CD8-positive, alpha-beta memory T cell (primary cell): ENCODE measurements at regions not wholly inside any gene's neighbourhood (a gene's known extent, or its start where the extent isn't known, plus 50 kb on each side); places are given as distances from the start of the nearest gene placed in this dataset.
A peak's percentile ranks its signal among the peaks of the same experiment; 100 is the strongest.
"Not testable (repeated sequence)": the region's sequence is repeated elsewhere in the genome, so short reads cannot be mapped to it uniquely, and the experiment has no call there.

Experiments used
- CTCF ChIA-PET: fragments of 350-600 bp; sonication (Branson Sonifier 250); formaldehyde crosslinking; loops from one replicate; lab custom pipeline; 2021; ENCODE audit warnings: antibody characterized with exemption; lab: Charles Lee
- POLR2A ChIA-PET: fragments of 350-600 bp; sonication (Branson Sonifier 250); formaldehyde crosslinking; loops from one replicate; lab custom pipeline; 2021; ENCODE audit warnings: antibody characterized with exemption; lab: Charles Lee
- DNase-seq, 5 donors: peaks; one replicate each; pipeline versions ENCODE4 v3.0.0 to v3.0.0-alpha.2; 2020 to 2022; ENCODE audit warnings: mixed read lengths in 1 of 5
- H3K27ac ChIP-seq: one replicate; pipeline ENCODE4 v1.7.0; 2013; ENCODE audit warnings: low read depth, mild to moderate bottlenecking, low read length, moderate library complexity
- H3K27me3 ChIP-seq: 2 replicates; pipeline ENCODE4 v1.7.0; 2013; ENCODE audit warnings: low read length, mild to moderate bottlenecking; ENCODE audit not compliant: insufficient read depth, poor library complexity, severe bottlenecking
- H3K36me3 ChIP-seq: 2 replicates; pipeline ENCODE4 v1.7.0; 2013; ENCODE audit warnings: mild to moderate bottlenecking, low read length, moderate library complexity; ENCODE audit not compliant: insufficient read depth
- H3K4me1 ChIP-seq: 2 replicates; pipeline ENCODE4 v1.7.0; 2013; ENCODE audit warnings: mild to moderate bottlenecking, low read length, moderate library complexity; ENCODE audit not compliant: insufficient read depth
- H3K4me3 ChIP-seq: 2 replicates; pipeline ENCODE4 v1.7.0; 2013; ENCODE audit warnings: mild to moderate bottlenecking, low read length
- H3K9me3 ChIP-seq: 2 replicates; pipeline ENCODE4 v1.7.0; 2013; ENCODE audit warnings: mild to moderate bottlenecking, low read length
- H3K27ac Mint-ChIP-seq, 8 donors: one replicate each; pipeline ENCODE4 v1.8.0; 2020 to 2021; ENCODE audit warnings: mixed read lengths in 8 of 8, mild to moderate bottlenecking in 6 of 8, inconsistent platforms in 3 of 8, moderate library complexity in 3 of 8
- H3K27me3 Mint-ChIP-seq, 2 donors: one replicate each; pipeline ENCODE4 v1.8.0; 2020 to 2021; ENCODE audit warnings: mixed read lengths in 2 of 2, mild to moderate bottlenecking in 1 of 2, moderate library complexity in 1 of 2
- H3K36me3 Mint-ChIP-seq, 3 donors: one replicate each; pipeline ENCODE4 v1.8.0; 2020 to 2021; ENCODE audit warnings: mixed read lengths in 3 of 3, inconsistent platforms in 1 of 3, mild to moderate bottlenecking in 1 of 3
- H3K4me1 Mint-ChIP-seq, 3 donors: one replicate each; pipeline ENCODE4 v1.8.0; 2020 to 2021; ENCODE audit warnings: mixed read lengths in 3 of 3, inconsistent platforms in 1 of 3, mild to moderate bottlenecking in 1 of 3
- H3K4me3 Mint-ChIP-seq, 7 donors: one replicate each; pipeline ENCODE4 v1.8.0; 2020 to 2021; ENCODE audit warnings: mixed read lengths in 7 of 7, mild to moderate bottlenecking in 6 of 7, moderate library complexity in 4 of 7, inconsistent platforms in 2 of 7
- H3K9me3 Mint-ChIP-seq, 5 donors: one replicate each; pipeline ENCODE4 v1.8.0; 2020 to 2022; ENCODE audit warnings: mixed read lengths in 5 of 5, mild to moderate bottlenecking in 3 of 5, moderate library complexity in 2 of 5, inconsistent platforms in 1 of 5

- H3K4me1 Mint-ChIP-seq, H3K4me3 ChIP-seq, H3K36me3 ChIP-seq, H3K27ac Mint-ChIP-seq, H3K4me3 Mint-ChIP-seq, H3K9me3 ChIP-seq, H3K36me3 Mint-ChIP-seq, CTCF ChIA-PET, H3K27ac ChIP-seq, POLR2A ChIA-PET, H3K4me1 ChIP-seq, DNase-seq, H3K27me3 Mint-ChIP-seq, H3K27me3 ChIP-seq: not testable (repeated sequence)
- H3K9me3 Mint-ChIP-seq, result peaks cover 2 to 13% (median 3%) of the 10 kb centered on the region in 5 donors
Observed at GRCh38 chr13:82952336-82952735, 929.9 kb downstream of the SLITRK1 start.

GRCh38 chr13:82947683-82948082 lies 934.6 kb downstream of the SLITRK1 start:
- no peak overlapping the region for H3K4me3 ChIP-seq
- Mint-ChIP-seq H3K27ac (no peak overlapping the region), H3K27me3 (no peaks in the 10 kb centered on the region), H3K4me3 (no peak overlapping the region), H3K4me1 (no peaks in the 10 kb centered on the region), H3K9me3 (peaks cover 0 to 28% (median 3%) of the 10 kb centered on the region in 5 donors), H3K36me3 (no peaks in the 10 kb centered on the region)
- H3K27me3 ChIP-seq, result no peaks in the 10 kb centered on the region
- no peak for DNase-seq
- no peaks in the 10 kb centered on the region for H3K9me3 ChIP-seq
- POLR2A ChIA-PET, result no interaction called here
- H3K36me3 ChIP-seq, result no peaks in the 10 kb centered on the region
- H3K27ac ChIP-seq, result no peak overlapping the region
- CTCF ChIA-PET, result no interaction called here
- no peaks in the 10 kb centered on the region for H3K4me1 ChIP-seq

GRCh38 chr13:82947191-82947621 lies 935.1 kb downstream of the SLITRK1 start:
- Mint-ChIP-seq H3K27me3 (no peaks in the 10 kb centered on the region), H3K9me3 (peaks cover 0 to 28% (median 4%) of the 10 kb centered on the region in 5 donors), H3K27ac (no peak overlapping the region), H3K4me3 (no peak overlapping the region), H3K4me1 (no peaks in the 10 kb centered on the region), H3K36me3 (no peaks in the 10 kb centered on the region)
- ChIA-PET POLR2A (no interaction called here), CTCF (no interaction called here)
- Histone ChIP-seq H3K4me3 (no peak overlapping the region), H3K9me3 (no peaks in the 10 kb centered on the region), H3K36me3 (no peaks in the 10 kb centered on the region), H3K4me1 (no peaks in the 10 kb centered on the region), H3K27me3 (no peaks in the 10 kb centered on the region), H3K27ac (no peak overlapping the region)
- DNase-seq, result no peak

- Mint-ChIP-seq H3K27ac (no peak overlapping the region), H3K27me3 (no peaks in the 10 kb centered on the region), H3K9me3 (peaks cover 0 to 12% (median 6%) of the 10 kb centered on the region in 5 donors), H3K36me3 (no peaks in the 10 kb centered on the region), H3K4me1 (no peaks in the 10 kb centered on the region), H3K4me3 (no peak overlapping the region)
- CTCF ChIA-PET, result no interaction called here
- Histone ChIP-seq H3K4me3 (no peak overlapping the region), H3K9me3 (no peaks in the 10 kb centered on the region), H3K36me3 (no peaks in the 10 kb centered on the region), H3K4me1 (no peaks in the 10 kb centered on the region), H3K27ac (no peak overlapping the region), H3K27me3 (no peaks in the 10 kb centered on the region)
- DNase-seq, result peak in 1 of 5 donors; percentile 38
- POLR2A ChIA-PET, result no interaction called here
Observed at GRCh38 chr13:82938644-82939043, 943.6 kb downstream of the SLITRK1 start.

GRCh38 chr13:82934000-82934399 lies 948.3 kb downstream of the SLITRK1 start:
- Mint-ChIP-seq H3K36me3 (no peaks in the 10 kb centered on the region), H3K4me3 (no peak overlapping the region), H3K4me1 (no peaks in the 10 kb centered on the region), H3K27ac (no peak overlapping the region), H3K27me3 (no peaks in the 10 kb centered on the region), H3K9me3 (peaks cover 0 to 14% (median 4%) of the 10 kb centered on the region in 5 donors)
- Histone ChIP-seq H3K27me3 (no peaks in the 10 kb centered on the region), H3K27ac (no peak overlapping the region), H3K4me3 (no peak overlapping the region), H3K4me1 (no peaks in the 10 kb centered on the region), H3K9me3 (no peaks in the 10 kb centered on the region), H3K36me3 (no peaks in the 10 kb centered on the region)
- CTCF ChIA-PET, result no interaction called here
- no peak for DNase-seq
- POLR2A ChIA-PET, result no interaction called here

GRCh38 chr13:82925114-82925513 lies 957.2 kb downstream of the SLITRK1 start:
- H3K9me3 Mint-ChIP-seq, result peaks cover 0 to 20% (median 4%) of the 10 kb centered on the region in 5 donors
- no peak overlapping the region for H3K4me3 Mint-ChIP-seq
- CTCF ChIA-PET, result no interaction called here
- no peaks in the 10 kb centered on the region for H3K4me1 Mint-ChIP-seq
- no peaks in the 10 kb centered on the region for H3K36me3 Mint-ChIP-seq
- Histone ChIP-seq H3K4me1 (no peaks in the 10 kb centered on the region), H3K27me3 (no peaks in the 10 kb centered on the region), H3K4me3 (no peak overlapping the region), H3K9me3 (no peaks in the 10 kb centered on the region), H3K27ac (no peak overlapping the region), H3K36me3 (no peaks in the 10 kb centered on the region)
- POLR2A ChIA-PET, result no interaction called here
- no peaks in the 10 kb centered on the region for H3K27me3 Mint-ChIP-seq
- no peak for DNase-seq
- H3K27ac Mint-ChIP-seq, result no peak overlapping the region

GRCh38 chr13:82917984-82918383 lies 964.3 kb downstream of the SLITRK1 start:
- Histone ChIP-seq H3K27ac (no peak overlapping the region), H3K9me3 (no peaks in the 10 kb centered on the region), H3K4me3 (no peak overlapping the region), H3K36me3 (no peaks in the 10 kb centered on the region), H3K4me1 (no peaks in the 10 kb centered on the region), H3K27me3 (no peaks in the 10 kb centered on the region)
- H3K27ac Mint-ChIP-seq, result no peak overlapping the region
- H3K4me3 Mint-ChIP-seq, result no peak overlapping the region
- H3K27me3 Mint-ChIP-seq, result no peaks in the 10 kb centered on the region
- H3K9me3 Mint-ChIP-seq, result peaks cover 0 to 9% (median 0%) of the 10 kb centered on the region in 5 donors
- CTCF ChIA-PET, result no interaction called here
- no peaks in the 10 kb centered on the region for H3K4me1 Mint-ChIP-seq
- DNase-seq, result no peak
- H3K36me3 Mint-ChIP-seq, result no peaks in the 10 kb centered on the region
- POLR2A ChIA-PET, result no interaction called here

- ChIA-PET POLR2A (no interaction called here), CTCF (no interaction called here)
- no peak overlapping the region for H3K4me3 ChIP-seq
- H3K27me3 Mint-ChIP-seq, result no peaks in the 10 kb centered on the region
- no peaks in the 10 kb centered on the region for H3K36me3 ChIP-seq
- no peaks in the 10 kb centered on the region for H3K9me3 ChIP-seq
- no peak for DNase-seq
- no peak overlapping the region for H3K4me3 Mint-ChIP-seq
- H3K27ac Mint-ChIP-seq, result no peak overlapping the region
- H3K4me1 ChIP-seq, result no peaks in the 10 kb centered on the region
- no peaks in the 10 kb centered on the region for H3K4me1 Mint-ChIP-seq
- peaks cover 0 to 7% (median 5%) of the 10 kb centered on the region in 5 donors for H3K9me3 Mint-ChIP-seq
- no peak overlapping the region for H3K27ac ChIP-seq
- H3K36me3 Mint-ChIP-seq, result no peaks in the 10 kb centered on the region
- H3K27me3 ChIP-seq, result no peaks in the 10 kb centered on the region
Observed at GRCh38 chr13:82912564-82912963, 969.7 kb downstream of the SLITRK1 start.

GRCh38 chr13:82905071-82905470 lies 977.2 kb downstream of the SLITRK1 start:
- H3K27me3 Mint-ChIP-seq, result no peaks in the 10 kb centered on the region
- H3K4me1 Mint-ChIP-seq, result no peaks in the 10 kb centered on the region
- ChIA-PET POLR2A (no interaction called here), CTCF (no interaction called here)
- Histone ChIP-seq H3K4me1 (no peaks in the 10 kb centered on the region), H3K9me3 (no peaks in the 10 kb centered on the region), H3K4me3 (no peak overlapping the region), H3K36me3 (no peaks in the 10 kb centered on the region), H3K27ac (no peak overlapping the region), H3K27me3 (no peaks in the 10 kb centered on the region)
- no peak for DNase-seq
- H3K4me3 Mint-ChIP-seq, result no peak overlapping the region
- H3K27ac Mint-ChIP-seq, result no peak overlapping the region
- H3K36me3 Mint-ChIP-seq, result no peaks in the 10 kb centered on the region
- peaks cover 0 to 5% (median 3%) of the 10 kb centered on the region in 5 donors for H3K9me3 Mint-ChIP-seq
